GM21825 (cell line): ENCODE measurements at regions not wholly inside any gene's neighbourhood (a gene's known extent, or its start where the extent isn't known, plus 50 kb on each side); places are given as distances from the start of the nearest gene placed in this dataset.
"Not testable (repeated sequence)": the region's sequence is repeated elsewhere in the genome, so short reads cannot be mapped to it uniquely, and the experiment has no call there.

Experiments
- ATAC-seq: cut with Tn5 transposase; IDR thresholded peaks from one replicate; pipeline ENCODE4 v1.9.1; 2021; ENCODE audit warnings: mild to moderate bottlenecking, moderate library complexity; ENCODE audit not compliant: unreplicated experiment

DNA sequence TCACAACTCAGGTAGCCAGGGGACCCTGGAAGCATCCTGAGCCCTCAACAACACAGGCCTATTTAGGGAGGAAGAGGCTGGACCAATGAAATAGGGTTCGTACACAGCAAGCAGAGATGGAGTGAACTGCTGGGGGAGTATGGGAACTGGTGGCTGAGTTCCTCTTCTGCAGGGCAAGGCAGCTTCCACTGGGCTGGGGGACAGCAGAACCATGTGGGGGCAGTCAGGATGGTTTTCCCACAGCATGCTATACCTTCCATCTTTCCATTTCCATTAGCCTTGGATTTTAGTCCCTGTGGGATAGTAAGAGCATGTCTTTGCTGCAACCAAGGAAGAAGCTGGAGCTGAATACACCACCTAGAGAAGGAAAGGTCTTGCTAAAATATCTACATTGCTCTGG is 370.6 kb downstream of the CCSER2 start:
- no peak for ATAC-seq

DNA sequence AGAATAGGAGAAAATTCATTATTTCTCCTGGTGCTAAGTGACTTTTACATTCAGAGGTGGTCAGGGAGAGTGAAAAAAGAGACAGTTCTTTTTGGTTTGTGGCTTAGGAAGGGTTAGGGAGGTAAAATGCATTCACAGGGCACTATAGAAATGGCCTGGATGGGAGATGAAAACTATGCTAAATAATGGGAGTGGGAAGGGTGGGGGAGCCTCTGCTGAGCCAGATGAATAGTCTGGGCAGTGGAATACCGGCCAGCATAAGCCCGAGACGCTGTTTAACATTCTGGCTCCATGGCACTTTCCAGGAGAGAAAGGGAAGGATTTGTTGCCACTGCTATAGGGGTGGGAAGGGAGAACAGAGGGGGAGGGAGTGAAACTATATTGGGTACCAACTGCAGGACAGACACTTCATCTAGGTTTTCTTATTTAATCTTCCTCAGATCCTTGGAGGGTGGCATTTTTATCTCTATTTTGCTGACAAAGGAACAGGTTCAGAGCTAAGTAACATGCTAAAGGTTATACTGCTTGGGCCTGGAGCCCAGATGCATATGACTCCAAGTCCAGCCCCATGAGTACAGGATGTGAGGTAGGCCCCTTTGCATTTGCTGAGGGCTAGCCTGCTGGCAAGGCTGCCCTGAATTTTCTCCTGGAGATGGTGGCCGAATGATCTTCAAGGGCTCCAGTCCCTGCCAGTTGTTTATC is 372.4 kb downstream of the CCSER2 start:
- no peak for ATAC-seq

DNA sequence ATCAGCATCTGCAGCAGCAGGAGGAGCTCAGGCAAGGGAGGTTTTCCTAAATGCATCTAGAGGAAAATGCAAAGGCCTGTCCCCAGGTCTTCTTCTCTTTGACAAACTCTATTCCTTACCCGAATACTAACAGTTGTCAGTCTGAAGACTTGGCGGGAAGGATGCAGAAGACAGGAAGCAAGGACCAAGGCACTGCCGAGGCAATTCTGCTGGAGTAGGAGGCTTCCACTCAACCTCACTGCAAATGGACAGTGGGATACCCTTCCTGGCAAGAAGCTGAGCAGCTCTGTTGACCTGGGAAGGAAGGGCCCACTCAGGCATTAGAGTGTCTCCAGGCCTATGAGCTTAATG is 373.0 kb downstream of the CCSER2 start:
- no peak for ATAC-seq

DNA sequence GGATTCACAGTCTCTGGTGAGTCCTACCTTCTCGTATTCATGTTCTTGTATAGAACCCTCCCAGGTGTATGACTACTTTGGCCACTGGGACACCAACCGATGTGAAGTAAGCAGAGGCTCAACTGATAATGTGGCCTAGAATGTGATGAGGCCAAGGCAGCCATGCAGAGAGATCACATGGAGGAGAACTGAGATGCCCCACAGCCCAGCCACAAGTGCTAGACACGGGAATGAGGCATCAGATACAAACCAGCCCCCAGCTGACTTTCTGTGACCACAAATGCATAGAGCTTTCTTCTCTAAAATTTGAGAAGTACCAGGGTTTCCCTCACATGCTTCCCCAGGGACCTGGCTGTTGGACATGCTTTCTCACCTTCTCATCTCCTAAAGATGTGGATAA is 375.7 kb downstream of the CCSER2 start:
- ATAC-seq: no peak

DNA sequence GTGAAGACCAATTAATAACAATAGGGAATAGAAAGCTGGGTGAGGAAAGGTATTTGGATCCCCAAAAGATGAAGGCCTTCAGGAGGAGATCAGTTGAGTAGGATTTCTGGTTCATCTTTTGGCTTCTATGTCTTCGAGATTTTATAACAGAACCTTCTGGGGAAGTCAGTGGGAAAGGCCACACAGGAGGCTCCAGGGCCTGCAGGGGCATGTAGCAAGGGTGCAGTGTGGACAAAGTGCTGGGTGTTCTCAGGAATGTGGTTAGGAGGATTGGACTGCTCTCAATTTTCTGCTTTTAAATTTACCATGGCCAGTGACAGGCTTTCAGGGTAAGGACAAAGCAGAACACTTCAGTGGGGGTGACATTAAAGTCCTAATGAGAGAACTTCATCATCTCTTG is 378.0 kb downstream of the CCSER2 start:
- ATAC-seq: no peak

DNA sequence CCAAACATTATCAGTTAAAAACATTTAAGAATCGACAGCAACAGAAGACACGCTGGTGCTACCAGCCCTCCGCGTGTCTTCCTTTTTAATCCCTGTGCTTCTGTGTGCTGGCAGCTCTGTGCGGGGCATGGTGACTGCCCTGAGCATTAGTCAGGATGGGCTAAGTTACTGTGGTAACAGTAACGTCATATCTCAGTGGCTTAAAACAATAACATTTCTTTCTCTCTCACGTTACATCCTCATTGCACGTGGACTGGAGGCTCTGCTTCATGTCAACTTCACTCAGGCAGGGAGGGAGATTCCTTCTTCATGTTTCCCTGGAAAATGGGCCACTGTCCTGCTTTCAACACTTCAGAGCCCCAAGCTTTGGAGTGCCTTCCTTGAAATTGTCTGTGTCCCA is 378.5 kb downstream of the CCSER2 start:
- no peak for ATAC-seq

DNA sequence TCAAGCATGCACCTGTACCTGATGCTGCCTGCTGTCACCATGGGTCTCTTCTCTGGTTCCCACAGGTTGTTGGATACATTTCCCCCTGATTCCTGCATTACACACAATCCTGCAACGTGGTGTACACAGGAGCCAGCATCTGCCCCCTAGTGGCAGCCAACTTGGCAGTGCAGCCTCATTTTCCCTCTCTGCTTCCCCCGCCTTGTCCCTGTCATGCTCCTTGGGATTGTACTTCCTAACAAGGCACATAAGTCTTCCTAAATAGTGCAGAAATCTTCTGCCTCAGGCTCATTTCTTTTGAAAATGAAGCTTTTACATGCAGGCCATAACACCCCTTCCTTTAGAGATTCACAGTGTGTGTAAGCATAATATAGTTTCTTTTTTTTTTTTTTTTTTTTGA is 387.5 kb downstream of the CCSER2 start:
- ATAC-seq: no peak

DNA sequence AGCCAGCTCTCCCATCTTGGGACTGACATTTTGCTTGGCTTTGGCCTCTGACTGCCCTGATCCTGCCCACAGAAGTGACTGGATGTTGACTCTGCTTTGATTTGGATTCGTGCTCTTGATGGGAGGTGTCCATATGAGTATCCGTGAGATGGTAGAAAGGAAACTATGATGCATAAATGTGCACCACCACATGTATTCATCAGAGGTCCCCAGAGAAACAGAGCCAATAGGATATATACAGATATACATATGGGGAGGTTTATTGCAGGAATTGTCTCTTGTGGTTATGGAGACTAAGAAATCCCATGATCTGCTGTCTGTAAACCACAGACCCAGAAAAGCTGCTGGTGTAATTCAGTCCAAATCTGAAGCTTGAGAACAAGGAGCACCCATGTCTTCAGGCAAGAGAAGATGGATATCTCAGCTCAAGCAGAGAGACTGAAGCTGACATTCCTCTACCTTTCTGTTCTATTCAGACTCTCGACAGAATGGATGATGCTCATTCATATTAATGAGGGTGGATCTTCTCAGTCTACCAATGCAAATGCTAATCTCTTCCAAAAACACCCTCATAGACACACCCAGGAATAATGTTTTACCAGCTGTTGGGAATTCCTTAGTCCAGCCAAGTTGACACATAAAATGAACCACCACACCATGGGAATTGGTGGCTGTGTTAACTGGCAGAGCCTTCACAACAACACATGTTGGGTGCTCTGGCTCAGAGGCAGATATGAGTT is 390.7 kb downstream of the CCSER2 start:
- no peak for ATAC-seq

DNA sequence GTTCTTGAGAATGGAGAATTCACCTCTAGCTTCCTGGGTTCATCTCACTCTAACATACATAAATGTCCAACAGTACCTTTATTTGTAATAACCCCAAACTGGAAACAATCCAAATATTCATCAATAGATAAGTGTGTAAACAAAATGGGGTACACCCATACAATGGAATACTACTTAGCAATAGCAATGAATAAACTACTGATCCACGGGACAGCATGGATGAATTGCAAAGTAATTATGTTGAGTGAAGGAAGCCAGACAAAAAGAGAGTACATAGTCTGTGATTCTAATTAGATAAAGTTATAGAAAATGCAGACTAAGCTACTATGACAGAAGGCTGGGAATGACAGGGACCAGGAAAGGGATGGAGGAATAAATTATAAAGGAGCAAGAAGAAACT is 391.3 kb downstream of the CCSER2 start:
- ATAC-seq: no peak

DNA sequence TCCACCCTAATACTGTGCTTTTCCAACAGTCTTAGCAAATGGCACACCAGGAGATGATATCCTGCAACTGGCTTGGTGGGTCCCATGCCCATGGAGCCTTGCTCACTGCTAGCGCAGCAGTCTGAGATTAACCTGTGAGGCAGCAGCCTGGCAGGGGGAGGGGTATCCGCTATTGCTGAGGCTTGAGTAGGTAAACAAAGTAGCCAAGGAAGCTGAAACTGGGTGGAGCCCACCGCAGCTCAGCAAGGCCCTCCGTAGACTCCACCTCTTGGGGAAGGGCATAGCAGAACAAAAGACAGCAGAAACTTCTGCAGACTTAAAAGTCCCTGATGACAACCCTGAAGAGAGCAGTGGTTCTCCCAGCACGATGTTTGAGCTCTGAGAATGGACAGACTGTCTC is 399.0 kb downstream of the CCSER2 start:
- no peak for ATAC-seq

DNA sequence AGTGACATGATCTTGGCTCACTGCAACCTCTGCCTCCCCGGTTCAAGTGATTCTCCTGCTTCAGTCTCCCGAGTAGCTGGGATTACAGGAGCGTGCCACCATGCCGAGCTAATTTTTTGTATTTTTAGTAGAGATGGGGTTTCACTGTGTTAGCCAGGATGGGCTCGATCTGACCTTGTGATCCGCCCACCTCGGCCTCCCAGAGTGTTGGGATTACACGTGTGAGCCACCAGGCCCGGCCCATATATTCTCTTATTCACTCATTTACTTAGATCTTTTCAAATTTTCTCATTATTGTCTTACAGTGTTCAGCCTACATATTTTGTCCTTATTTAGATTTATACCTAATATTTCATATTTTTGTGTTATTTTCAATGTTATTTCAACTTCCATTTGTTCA is 410.7 kb downstream of the CCSER2 start:
- ATAC-seq: not testable (repeated sequence)

DNA sequence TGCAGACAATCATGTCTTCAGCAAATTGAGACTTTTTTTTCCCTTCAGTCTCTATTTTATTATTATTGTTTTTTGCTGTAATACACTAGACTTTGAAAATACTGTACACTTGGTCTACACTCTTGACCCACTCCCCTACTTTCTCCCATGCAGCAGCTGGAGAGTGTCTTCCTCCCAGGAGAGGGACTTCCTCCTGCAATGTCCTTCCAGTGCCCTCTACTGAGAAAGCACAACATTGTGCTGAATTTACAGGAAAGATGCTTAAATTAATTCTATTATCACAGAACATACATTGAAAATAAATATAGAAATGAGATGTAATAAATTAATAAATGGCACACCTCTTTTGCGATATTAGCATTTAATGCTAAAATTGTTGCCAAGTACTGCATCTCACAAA is 411.3 kb downstream of the CCSER2 start:
- ATAC-seq: no peak

DNA sequence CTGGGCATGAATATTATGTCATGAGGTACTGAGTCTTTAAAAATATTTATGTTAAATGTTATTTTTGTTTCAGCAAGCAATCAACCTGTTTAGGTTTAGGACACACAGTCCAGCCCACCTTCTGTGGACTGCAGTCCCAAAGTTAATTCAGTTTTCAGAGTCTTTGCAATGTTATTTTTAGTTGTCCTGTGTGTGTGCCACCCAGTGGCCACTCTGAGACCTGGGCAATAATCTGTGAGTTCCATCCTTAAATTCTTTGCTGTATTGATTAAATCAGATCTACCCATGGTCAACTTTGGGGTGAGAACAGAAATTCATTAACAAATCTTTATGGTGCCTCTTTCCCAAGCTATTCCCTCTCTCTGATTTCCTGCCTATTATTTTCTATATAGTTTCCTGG is 415.1 kb downstream of the CCSER2 start:
- ATAC-seq: no peak

DNA sequence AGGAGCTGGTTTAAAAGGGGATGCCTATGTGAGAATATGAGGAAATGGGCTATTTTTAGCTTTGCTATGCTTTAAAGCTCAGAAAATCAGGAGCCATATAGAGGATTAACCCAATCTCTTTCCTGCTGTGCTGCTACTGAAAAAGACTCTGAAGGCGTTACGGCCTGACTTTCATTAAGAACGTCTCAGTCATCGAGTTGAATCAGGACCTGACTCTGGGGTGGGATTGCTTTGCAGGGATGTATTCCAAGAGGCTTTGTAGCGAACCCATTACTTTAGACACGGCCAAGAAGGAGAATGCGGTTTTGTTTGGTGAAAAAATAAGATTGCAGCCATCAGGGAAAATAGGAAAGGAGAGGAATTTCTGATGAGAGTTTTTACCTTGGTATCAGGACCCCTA is 426.9 kb downstream of the CCSER2 start:
- no peak for ATAC-seq

DNA sequence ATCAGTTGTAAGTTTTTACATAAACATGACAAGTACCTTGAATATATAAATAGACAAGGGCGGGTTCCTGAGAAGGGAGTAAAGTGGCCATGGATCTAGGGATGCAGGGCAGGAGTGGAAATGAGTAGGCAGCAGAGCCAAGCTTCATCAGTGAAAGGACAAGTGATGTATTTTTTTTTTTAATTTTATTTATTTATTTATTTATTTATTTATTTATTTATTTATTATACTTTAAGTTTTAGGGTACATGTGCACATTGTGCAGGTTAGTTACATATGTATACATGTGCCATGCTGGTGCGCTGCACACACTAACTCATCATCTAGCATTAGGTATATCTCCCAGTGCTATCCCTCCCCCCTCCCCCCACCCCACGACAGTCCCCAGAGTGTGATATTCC is 428.3 kb downstream of the CCSER2 start:
- not testable (repeated sequence) for ATAC-seq

DNA sequence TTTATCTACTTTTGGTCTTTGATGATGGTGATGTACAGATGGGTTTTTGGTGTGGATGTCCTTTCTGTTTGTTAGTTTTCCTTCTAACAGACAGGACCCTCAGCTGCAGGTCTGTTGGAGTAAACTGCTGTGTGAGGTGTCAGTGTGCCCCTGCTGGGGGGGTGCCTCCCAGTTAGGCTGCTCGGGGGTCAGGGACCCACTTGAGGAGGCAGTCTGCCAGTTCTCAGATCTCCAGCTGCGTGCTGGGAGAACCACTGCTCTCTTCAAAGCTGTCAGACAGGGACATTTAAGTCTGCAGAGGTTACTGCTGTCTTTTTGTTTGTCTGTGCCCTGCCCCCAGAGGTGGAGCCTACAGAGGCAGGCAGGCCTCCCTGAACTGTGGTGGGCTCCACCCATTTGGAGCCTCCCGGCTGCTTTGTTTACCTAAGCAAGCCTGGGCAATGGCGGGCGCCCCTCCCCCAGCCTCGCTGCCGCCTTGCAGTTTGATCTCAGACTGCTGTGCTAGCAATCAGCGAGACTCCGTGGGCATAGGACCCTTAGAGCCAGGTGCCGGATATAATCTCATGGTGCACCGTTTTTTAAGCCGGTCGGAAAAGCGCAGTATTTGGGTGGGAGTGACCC is 433.7 kb downstream of the CCSER2 start:
- ATAC-seq: not testable (repeated sequence)

DNA sequence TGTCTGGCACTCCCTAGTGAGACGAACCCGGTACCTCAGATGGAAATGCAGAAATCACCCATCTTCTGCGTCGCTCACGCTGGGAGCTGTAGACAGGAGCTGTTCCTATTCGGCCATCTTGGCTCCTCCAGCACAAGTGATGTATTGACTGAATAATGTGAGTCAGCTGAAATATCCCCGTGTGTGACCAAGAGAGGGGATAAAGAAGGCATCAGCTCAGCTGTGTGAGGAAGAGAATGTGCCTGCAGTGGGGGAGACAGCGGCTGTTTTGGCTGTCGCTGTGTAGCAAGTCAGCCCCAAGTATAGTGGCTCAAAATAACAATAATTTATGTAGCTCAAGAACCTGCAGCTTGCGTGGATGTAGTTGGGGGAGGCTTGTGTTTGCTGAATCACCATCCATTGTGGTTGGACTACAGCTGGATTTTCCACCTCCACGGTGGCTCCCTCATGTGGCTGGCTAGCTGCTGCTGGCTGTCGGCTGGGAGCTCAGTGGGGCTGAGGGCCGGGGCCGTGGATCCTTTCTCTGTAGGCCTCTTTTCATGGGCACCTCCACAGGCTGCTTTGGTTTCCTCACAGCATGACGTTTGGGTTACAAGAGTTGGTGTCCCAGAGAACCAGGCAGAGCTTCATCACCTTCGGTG is 434.5 kb downstream of the CCSER2 start:
- no peak for ATAC-seq

DNA sequence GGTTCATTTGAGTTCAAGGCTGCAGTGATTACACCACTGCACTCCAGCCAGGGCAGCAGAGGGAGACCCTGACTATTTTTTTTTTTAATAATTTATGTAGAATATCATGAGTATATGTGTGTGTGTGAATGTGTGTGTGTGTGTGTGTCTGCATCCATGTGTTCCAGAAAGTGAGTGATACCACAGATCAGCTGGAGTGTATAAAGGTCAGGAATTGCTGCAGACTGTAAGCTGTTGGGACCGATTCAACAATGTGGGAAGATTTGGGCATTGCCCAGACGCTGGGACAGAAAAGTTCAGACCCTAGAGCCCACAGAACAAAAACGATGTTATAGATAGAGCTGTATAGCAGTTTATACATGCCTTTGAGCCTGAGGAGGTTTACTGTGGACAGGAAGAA is 435.6 kb downstream of the CCSER2 start:
- no peak for ATAC-seq

DNA sequence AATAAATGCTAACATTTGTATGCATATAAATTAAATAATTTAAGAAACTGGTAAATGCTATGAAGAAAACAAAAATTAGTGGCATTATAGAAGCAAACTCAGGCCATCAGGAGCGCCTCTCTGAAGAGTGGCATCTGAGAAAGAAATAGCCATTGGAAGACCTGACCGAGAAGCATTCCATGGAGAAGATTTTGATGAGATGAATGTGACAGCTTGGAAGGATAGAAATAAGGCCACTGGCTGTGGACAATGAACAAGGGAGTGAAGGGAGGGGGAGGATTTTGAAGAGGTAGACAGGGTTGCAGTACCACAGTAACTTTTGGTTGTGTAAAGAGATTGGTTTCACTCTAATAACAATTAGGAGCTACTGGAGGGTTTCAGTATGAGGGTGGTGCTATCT is 436.7 kb downstream of the CCSER2 start:
- no peak for ATAC-seq

DNA sequence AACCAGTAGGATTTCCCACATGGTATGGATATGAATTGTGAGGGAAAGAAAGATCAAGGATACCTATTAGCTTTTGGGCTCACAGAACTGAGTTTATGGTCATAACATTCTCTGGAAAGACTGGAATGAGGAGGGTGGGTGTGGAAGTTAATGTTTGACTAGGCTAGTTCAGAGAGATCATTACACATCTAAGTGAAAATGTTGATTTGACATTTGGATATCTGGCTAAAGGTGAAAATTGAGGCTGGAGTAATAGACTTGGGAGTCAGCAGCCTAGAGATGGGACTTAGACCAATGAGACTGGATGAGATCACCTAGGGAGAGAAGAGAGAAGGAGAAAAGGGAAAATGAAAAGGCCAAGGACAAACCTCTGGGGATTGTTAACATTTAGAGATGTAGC is 437.3 kb downstream of the CCSER2 start:
- ATAC-seq: no peak

DNA sequence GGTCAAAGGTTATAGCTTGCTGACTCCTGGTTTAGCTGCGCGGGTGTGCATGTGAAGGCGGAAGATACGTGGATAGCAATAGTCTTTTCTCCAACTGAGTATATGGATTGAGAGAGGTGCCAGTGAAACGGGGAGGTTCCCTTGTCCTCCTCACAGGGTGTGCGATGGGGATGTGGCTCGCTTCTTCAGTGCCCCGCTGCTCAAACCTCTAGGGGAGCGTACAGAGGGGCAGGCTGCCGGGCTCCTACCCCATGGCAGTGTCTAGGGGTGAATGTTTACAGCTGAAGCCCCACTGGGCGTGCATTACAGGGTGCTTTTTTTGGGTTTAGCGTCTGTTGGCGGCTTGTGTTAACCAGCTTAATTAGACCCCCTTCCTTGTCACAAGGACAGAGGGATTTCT is 438.5 kb downstream of the CCSER2 start:
- ATAC-seq: no peak

DNA sequence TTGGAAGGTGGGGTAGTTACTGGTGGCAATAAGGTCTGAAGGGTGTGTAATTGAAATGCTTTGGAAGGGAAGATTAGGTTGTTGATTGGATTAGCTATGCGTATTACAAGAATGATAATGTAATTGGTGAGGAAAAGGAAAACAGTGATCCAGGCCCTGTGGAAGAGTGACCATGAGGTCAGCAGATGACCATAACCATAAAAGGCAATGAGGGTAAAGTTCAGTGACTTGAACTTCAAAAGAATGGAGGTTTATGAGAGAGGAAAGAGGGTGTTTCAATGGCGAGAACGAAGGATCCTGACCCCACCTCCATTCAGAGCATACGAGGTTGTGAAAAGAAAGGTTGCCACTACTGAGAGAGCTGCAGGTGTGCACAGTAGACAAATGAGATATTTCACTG is 439.7 kb downstream of the CCSER2 start:
- no peak for ATAC-seq
